ENCODE measurements at regions not wholly inside any gene's neighbourhood (a gene's known extent, or its start where the extent isn't known, plus 50 kb on each side); places are given as distances from the start of the nearest gene placed in this dataset.

GRCh38 chr13:95360464-95361097 is 59.3 kb upstream of the ABCC4 start:
- Histone ChIP-seq H3K23ac (ENCODE audit: insufficient read length, low read depth, low read length) (no peak overlapping the region), H3K18ac (ENCODE audit: insufficient read length, low read depth, low read length) (no peak overlapping the region), H2BK12ac (ENCODE audit: insufficient read length, low read depth, low read length) (no peak overlapping the region), H4K5ac (ENCODE audit: insufficient read length, low read depth, low read length) (no peak overlapping the region), H2AFZ (ENCODE audit: low read length) (no peak overlapping the region), H3K4me2 (ENCODE audit: insufficient read depth, insufficient read length, low read length) (no peak overlapping the region), H3K27me3 (ENCODE audit: insufficient read depth, low read length) (no peaks in the 10 kb centered on the region), H4K91ac (ENCODE audit: insufficient read length, low read depth, low read length) (no peak overlapping the region), H4K20me1 (ENCODE audit: control insufficient read depth, insufficient read depth, insufficient read length) (no peaks in the 10 kb centered on the region), H3K27ac (ENCODE audit: insufficient read length, low read depth, low read length) (no peak overlapping the region), H2BK20ac (ENCODE audit: low read depth, low read length, poor library complexity, severe bottlenecking) (no peak overlapping the region), H3K79me1 (ENCODE audit: insufficient read depth, low read depth, low read length, poor library complexity, severe bottlenecking) (no peaks in the 10 kb centered on the region), H2BK15ac (ENCODE audit: low read depth, low read length) (no peak overlapping the region), H3K23me2 (ENCODE audit: insufficient read length, low read depth, low read length, poor library complexity, severe bottlenecking) (no peaks in the 10 kb centered on the region), H3K9ac (ENCODE audit: extremely low read depth, insufficient read length, low read length) (no peak overlapping the region), H3T11ph (ENCODE audit: low read length) (no peak overlapping the region), H3K56ac (ENCODE audit: insufficient read length, low read depth, low read length) (no peak overlapping the region), H3K79me2 (ENCODE audit: insufficient read depth, low read length) (no peaks in the 10 kb centered on the region), H3K9me3 (ENCODE audit: control insufficient read depth, low read depth, low read length) (no peaks in the 10 kb centered on the region), H3K4ac (ENCODE audit: low read depth, low read length) (no peak overlapping the region), H2BK5ac (ENCODE audit: insufficient read length, low read length) (no peak overlapping the region), H4K8ac (replicated peaks; ENCODE audit: insufficient read length, low read depth, low read length) (no peak overlapping the region), H3K14ac (ENCODE audit: insufficient read depth, low read length) (no peak overlapping the region), H3K4me1 (ENCODE audit: insufficient read depth, low read length) (no peaks in the 10 kb centered on the region), H2AK5ac (ENCODE audit: insufficient read length, low read length) (no peak overlapping the region), H2BK120ac (ENCODE audit: low read depth, low read length, poor library complexity, severe bottlenecking) (no peak overlapping the region)
- no peak for DNase-seq
- no peak for TF ChIP-seq CTCF (conservative IDR thresholded peaks at IDR 0.05)
- Mint-ChIP-seq H3K27ac (no peak overlapping the region), H3K4me3 (no peak overlapping the region), H3K27me3 (ENCODE audit: low read depth) (no peaks in the 10 kb centered on the region; the same call in 1 of the 2 replicates), H3K4me1 (peaks cover under 1 to 6% of the 10 kb centered on the region in 2 experiments), H3K9me3 (peaks cover 13 to 14% of the 10 kb centered on the region in 2 experiments), H3K36me3 (ENCODE audit: insufficient read depth in 1 of 3, low read depth in 3 of 3) (peaks cover 0 to 4% (median 0%) of the 10 kb centered on the region in 3 experiments; a peak in 2 of 7 replicates)
- WGBS (ENCODE audit: extremely low coverage, insufficient read length, low lambda C conversion rate) = no CpG with 5 or more reads among the region's 9 CpGs

Measured in H9 (cell line).